ENCODE measurements at regions not wholly inside any gene's neighbourhood (a gene's known extent, or its start where the extent isn't known, plus 50 kb on each side); places are given as distances from the start of the nearest gene placed in this dataset.
A peak's percentile ranks its signal among the peaks of the same experiment; 100 is the strongest.
"Not testable (repeated sequence)": the region's sequence is repeated elsewhere in the genome, so short reads cannot be mapped to it uniquely, and the experiment has no call there.

DNA sequence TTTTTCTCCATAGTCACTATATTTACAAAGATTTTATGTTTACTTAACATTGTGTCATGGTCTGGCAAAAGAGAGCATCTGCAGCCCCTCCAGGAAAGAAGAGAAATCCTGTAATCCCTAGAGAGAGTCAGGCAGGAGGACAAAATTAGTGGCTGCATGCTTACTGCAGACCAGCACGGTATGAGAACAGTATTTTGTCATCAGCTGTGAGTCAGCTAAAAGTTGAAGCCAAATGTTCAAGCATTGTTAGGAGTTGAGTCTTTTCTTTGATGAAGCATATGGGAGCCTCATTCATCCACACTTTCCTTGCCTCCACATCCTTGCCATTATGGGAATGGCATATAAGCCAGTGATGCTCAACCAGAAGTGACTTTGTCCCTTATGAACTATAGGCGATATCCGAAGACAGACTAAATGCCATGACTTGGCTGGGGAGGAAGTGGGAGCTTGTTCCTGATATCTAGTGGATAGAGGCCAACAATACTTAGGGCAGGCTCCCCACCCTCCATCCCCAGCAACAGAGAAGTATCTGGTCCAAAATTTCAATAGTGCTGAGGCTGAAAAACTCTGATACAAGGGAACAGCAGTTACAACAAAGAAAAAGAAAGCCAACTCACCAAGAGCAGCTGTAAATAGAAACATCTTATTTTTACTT, 112.0 kb upstream of the OR5AK2 start:
- no peak for DNase-seq

DNA sequence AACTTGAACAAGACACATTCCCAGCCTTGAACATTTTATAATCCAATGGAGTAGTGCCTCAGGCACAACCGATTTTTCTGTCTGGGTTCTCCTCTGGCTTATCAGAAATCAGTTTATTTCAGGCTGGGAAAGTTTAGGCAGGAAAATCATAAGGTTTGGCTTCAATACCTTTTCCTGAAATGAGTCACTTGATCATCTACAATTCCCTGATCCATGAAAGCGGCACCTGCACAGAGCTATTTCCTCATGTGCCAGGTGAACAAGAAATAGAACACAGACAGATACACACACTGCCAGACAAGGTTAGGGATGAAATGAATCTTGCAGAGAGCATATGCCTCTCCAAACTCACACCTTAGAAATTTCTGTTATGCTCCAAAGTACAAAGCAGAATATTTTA, 106.7 kb upstream of the OR9G4 start:
- DNase-seq, result no peak

GRCh38 chr11:56852131-56852530, 103.6 kb upstream of the OR9G4 start:
- no peak for DNase-seq

- no peak for DNase-seq
Observed at GRCh38 chr11:56849852-56850251, 101.4 kb upstream of the OR9G4 start.

DNA sequence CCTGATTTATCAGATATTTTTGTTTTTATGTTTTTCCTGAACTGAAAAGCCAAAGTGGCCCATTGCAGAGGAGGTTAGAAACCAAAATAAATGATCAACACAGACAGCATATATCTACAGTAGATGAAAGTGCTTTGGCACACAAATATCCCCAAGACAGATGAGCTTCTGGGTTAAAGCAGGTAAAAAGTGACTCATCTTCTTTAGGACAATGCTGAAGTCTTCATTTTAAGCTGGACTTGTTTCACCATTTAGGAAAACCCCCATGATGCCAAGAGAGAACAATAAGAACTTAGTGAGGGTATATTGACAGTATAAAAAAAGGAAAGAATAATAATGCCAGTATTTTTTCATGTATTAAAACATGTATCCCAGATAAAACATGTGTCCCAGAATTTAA, 100.8 kb upstream of the OR9G4 start:
- DNase-seq, result no peak

DNA sequence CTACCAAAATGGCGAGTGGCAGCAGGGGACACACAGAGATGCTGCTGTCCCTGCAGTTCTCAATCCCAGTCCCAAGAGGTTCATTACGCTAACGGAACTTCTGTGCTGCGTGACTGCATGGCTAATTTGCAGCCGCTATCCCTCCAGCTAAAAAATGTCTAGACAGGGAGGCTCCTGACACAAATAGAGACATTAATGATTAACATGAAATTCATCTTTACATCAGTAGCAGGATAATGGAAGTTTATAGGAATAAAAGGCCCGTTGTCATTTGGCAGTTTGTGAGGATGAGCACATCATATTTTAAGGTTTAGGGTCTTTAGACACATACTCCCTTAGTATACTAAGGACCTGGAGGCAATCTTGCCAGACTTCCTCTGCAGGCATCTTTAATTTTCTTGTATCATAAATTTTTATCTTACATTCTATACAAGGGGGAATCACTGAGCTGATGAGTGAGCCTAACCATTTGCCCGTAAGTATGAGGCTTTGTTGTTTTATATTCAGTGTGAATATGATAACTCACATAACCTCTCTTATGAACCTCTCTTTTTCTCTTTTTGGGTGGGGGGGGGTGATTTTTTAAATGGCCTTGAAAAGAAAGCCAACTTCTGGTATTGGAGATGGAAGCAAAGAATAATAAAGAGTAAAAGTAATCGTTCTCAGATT, 99.8 kb upstream of the OR9G4 start:
- no peak for DNase-seq

DNA sequence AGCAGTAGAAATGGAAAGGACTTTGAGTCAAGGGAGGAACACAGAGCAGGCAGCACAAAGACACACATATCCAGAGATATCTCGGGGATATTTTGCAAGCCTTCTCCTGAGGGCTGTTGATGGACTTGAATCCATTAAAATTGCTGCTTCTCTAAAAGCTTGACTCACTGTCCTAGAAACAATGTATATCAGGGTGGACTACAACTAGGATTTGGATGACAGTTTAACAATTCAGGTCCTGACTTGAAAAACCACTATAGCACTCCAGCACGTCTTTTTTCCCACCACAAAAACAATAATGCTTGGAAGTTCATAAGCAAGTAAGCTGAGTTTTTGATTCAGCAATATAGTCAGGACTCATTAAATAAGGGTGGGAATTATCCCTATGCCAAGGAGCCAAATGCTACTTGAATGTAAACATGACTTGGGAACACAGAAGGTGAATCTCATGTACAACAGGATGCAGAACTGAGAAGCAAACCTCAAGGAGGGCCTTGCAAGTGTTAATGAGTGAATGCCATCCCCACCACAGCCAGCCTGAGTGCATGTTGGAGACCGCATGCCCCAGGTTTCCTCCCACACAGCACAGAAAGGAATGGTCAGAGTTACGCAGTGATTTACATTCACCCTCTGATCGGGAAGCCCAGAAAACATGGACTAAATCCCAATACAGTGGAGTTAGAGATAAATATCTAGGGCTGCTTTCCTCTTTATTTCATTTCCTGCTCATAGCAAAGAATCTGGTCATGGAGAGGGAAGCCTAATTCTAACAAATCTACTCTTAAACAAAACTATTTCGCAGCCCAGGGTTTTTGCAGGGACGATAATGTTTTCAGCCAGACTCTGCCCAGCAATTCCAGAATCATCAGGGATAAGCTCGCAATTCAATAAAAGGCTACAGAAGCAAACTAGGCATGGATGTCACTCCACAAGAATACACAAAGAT, 98.4 kb upstream of the OR9G4 start:
- DNase-seq, result no peak

DNA sequence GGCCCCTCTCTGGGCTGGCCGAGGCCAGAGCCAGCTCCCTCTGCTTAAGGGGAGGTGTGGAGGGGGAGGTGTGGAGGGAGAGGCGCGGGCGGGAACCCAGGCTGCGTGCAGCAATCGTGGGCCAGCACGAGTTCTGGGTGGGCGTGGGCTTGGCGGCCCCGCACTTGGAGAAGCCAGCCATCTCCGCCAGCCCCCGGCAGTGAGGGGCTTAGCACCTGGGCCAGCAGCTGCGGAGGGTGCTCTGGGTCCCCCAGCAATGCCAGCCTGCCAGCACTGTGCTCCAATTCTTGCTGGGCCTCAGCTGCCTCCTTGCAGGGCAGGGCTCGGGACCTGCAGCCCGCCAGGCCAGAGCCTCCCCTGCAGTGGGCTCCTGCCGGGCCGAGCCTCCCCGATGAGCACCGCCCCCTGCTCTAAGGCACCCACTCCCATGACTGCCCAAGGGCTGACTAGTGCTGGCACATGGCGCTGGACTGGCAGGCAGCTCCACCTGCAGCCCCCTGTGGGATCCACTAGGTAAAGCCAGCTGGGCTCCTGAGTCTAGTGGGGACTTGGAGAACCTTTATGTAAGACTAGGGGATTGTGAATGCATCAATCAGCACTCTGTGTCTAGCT, 96.7 kb upstream of the OR9G4 start:
- DNase-seq, result no peak

- DNase-seq, result no peak
Observed at GRCh38 chr11:56843816-56844215, 95.3 kb upstream of the OR9G4 start.

DNA sequence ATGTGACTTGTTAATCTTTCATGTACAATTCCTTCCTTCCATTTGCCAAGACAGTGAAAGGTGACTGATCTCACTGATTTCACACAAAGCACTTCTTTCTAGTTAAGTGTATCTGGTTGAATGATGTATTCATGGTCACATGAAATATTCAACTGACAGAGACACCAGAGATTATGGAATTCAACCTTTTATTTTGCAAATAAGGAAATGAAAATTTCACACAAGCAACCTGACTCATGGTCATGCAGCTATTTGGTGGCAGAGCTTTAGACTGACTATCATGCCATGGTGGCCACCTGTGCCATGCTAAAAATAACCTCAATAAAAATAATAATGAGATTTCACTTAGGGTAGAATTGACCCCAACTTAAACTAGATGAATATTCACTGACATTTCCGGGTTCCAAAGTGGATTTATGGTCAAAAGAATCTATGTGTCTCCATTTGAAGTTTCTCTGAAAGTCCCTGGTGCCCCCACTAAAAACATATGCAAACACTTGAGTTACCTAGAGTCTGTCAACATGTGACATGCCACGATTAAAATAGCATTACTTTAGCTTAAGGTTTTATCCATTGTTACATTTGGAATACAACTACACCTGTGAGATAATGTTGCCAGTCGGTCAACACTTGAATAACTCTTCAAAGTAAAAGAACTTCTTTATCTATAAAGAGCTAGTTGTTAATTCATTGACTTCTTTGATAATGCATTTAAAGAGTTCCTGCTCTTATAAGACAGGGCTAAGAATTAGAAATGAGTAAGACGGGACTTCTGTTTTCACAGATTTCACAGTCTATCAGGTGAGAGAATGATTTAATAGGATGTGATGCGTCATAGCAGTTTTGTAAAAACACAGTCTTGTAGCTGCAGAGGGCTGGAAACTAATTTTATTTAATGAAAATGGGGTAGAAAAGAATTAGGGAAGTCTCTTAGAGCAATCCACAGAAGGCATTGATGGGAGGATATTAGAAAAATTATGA, 94.6 kb upstream of the OR9G4 start:
- DNase-seq, result no peak

- DNase-seq, result peak; percentile 42
Observed at GRCh38 chr11:56841210-56841810, 92.8 kb upstream of the OR9G4 start.

DNA sequence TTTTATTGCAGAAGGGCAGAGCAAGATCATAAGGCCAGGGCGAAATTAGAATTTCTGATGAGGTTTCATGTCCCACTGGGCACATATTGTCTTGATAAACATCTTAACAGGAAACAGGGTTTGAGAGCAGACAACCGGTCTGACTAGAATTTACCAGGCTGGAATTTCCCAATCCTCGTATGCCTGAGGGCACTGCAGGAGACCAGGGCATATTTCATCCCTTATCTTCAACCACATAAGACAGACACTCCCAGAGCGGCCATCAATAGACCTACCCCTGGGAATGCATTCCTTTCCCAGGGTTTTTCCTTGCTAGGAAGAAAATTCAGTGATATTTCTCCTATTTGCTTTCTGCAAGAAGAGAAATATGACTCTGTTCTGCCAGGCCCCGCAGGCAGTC, 78.9 kb upstream of the OR9G4 start:
- not testable (repeated sequence) for DNase-seq

GRCh38 chr11:56819916-56820315, 71.4 kb upstream of the OR9G4 start:
- no peak for DNase-seq

- no peak for DNase-seq
Observed at GRCh38 chr11:56817661-56818060, 69.2 kb upstream of the OR9G4 start.

DNA sequence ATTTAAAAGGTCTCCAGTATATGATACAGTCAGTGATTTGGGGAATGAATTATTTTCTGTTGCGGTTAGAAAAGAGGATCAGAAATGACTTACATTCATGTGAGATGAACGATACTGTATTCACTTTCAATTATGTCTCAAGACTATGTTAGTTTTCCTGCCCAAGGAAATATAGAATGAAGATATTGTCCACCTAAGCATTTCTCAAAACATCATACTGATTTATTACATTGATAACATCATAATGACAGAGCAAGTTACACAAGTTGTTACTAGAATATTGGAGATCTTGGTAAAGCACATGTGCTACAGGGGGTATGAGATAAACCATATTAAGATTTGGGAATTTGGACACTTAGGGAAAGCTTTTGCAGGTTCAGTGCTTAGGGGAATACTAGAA, 67.8 kb upstream of the OR9G4 start:
- no peak for DNase-seq

DNA sequence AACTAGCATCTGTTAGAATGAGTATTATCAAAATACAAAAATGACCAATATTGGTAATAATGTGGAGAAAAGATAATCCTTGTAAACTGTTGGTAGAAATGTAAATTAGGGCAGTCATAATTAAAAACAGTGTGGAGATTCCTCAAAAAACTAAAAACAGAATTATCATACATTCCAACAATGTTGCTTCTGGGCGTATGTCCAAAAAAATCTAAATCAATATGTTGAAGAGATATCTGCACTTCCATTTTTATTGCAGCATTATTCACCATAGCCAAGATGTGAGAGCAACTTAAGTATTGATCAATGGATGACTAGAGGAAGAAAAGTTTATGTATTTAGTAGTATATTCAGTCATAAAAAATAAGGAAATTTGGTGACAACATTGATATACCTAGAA, 59.8 kb upstream of the OR9G4 start:
- DNase-seq, result no peak

- no peak for DNase-seq
Observed at GRCh38 chr11:56799691-56800210, 51.3 kb upstream of the OR9G4 start.
